HG03060 (cell line): ENCODE measurements at regions not wholly inside any gene's neighbourhood (a gene's known extent, or its start where the extent isn't known, plus 50 kb on each side); places are given as distances from the start of the nearest gene placed in this dataset.

ENCODE experiments used
- ATAC-seq: cut with Tn5 transposase; IDR thresholded peaks from one replicate; pipeline ENCODE4 v1.9.1; 2021; ENCODE audit warnings: low read depth, moderate number of reproducible peaks; ENCODE audit not compliant: unreplicated experiment

DNA sequence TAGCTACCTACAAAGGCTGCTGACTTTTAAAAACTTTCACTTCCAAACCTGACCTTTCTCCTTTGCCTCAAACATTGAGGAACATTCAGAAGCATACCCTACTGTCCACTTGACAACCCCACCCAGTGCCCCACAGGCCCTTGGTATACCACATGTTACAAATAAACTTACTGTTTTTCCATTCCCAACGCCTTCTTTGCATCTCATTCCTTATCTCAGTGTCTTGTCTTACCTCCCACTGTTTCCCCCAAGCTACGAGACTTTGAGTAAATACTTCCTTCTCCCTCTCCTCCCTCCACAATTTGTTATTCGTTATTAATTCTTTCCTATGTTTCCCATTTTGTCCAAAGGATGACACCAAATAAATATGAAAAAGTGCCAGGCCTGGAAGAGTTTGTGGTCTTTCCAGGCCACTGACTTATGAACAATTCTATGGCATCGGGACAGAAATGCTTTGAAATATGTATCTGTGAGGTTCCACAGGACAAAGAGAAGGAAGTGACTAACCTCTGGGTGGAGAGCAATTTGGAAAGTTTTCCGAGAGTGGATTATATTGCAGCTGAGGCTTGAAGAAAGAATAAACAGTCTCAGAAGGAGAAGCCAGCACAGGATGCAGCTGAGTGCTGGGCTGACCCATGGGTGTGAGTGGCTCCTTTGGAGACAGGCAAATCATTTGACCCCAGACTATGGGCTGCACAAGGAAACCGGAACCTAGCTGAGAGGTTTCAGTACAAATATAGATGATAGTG, 409.0 kb downstream of the LPIN1 start:
- ATAC-seq, result no peak

- ATAC-seq, result no peak
Observed at GRCh38 chr2:12156349-12156748, 409.9 kb downstream of the LPIN1 start.

DNA sequence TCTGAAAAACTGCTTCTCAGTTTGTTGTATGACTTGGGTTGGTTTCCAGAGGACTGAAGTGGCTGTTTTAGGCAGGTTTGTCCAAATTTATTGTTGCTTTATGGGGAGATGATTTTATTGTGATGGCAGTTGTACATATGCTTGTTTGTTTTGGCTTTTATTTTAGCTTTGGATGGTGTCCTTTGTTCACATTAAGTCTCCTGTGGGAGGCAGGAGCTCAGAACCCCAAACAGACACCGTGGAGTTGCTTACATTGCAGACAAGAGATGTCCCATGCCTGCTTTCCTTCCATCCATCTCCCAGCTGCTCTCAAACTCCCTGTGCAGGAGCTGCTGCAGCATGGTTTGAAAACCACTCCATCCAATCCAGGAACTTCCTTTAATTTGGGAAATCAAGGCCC, 414.7 kb downstream of the LPIN1 start:
- no peak for ATAC-seq

DNA sequence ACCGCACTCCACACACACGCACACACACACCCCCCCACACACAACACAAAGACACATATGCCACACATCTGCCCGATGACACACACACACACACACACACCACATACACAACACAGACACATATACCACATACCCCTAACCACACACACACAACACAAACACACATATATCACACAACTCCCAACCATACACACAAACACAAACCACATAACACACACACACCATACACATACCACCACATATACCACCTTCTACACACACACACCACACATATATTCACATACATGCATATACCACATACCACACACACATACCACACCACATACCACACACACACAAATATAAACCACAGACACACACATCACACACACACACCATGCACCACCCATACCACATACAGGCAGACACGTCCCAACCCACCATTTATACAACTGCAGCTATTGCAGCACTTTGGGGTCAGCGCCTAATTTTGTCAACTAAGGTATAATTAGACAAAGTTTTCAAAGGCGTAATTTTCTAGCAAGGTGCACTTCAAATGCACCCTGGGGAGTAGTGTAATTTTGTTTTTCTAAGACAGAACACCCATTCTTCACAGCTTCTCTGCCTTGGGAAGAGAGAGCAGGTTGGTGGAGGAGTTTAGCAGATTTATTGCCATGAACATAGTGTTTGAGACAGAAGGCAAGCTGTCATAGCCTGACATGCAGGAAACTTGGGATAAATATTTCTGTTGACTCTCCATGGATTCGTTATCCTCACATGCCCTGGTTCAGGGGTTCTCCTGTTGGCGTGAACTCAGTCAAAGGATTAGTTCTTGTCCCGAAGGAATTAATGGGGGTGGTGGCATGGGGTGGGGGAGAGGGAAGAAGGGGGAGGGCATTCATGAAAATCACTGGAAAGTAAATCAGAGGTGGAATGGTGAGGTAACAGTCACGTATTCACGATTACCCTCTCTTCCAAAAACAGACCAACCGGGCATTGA, 416.1 kb downstream of the LPIN1 start:
- ATAC-seq, result no peak

DNA sequence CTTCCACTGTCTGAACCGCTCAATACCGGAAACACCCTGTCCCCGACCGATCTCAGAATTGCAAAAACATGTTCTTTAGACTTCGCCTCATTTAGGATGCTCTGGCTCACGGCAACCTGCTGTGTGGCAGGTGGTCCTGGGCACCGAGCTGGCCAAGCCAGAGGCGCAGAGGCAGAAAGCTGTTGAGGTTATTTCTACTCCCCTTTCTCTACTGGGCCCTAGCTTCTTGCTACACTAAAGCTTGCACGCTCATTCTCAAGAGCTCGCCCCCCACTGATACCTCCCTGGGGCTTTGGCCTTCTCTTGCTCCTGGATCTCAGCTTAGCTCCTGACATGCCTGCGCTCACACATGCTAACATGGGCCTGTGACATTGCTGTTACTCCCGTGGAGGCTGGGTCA, 417.4 kb downstream of the LPIN1 start:
- no peak for ATAC-seq

GRCh38 chr2:12164689-12165088, 418.3 kb downstream of the LPIN1 start:
- no peak for ATAC-seq

GRCh38 chr2:12167525-12168317, 421.3 kb downstream of the LPIN1 start:
- no peak for ATAC-seq

DNA sequence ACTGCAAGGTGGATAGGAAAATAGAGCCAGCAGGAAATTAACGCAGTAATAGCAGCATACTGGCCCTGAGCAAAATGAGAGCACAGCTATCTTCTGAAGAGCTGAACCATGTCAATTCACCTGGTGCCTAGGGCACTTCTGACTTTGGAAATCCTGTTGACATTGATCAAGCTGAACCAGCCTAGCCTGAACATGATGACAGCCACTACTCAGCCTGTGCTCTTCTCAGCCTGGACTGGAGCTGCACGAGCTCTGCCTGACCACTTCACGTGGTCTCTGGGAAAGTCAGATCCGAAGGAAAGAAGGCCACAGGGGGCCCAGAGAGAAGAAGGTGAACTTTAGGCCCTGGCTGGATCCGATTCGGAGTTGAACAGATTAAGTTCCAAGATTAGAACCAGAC, 421.9 kb downstream of the LPIN1 start:
- no peak for ATAC-seq

DNA sequence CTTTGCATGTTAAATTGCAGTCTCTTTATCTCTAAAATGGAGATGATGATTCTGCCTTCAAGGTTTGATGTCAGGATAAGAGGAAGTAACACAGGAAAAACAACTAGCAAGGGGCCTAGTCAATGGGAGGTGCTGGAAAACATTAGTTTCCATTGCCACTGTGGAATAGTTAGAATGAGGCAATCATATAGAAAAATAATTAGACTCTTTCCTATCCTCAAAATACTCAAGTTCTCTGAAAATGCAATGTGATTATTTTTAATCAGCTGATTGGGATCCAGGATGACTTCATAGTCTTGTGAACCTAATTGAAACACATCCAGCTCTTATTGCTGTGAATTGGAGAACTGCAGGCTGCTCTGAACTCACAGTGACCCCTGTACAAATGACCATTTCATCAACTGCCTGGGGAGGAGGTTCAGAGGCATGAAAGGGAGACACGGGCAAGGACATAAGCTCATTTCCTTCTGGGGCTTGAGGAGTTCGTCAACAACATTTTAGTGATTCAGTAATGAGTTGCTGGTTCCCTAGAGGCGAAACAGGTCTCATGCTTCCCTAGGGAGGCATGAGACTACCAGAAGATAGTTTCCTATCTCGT, 422.5 kb downstream of the LPIN1 start:
- ATAC-seq, result peak; percentile 40

- no peak for ATAC-seq
Observed at GRCh38 chr2:12169721-12170120, 423.3 kb downstream of the LPIN1 start.

- ATAC-seq, result no peak
Observed at GRCh38 chr2:12170121-12170520, 423.7 kb downstream of the LPIN1 start.

GRCh38 chr2:12173271-12173942, 427.0 kb downstream of the LPIN1 start:
- no peak for ATAC-seq

DNA sequence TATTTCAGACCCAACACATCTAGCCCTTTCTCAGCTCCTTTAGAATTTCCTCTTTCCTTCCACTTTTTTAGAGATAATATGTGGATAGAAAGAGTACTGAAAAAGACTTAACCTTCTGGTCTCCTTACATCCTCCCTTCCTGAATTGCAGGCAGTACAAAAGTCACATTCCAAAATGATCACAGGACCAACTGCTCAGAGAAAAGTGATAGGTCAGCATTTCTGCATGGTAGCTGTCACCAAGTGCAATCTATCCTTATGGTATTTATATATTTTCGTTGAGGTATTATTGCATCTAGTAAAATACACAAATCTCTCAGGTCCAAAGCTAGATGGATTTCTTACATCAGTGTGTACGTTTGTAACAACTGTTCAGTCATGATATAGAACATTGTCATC, 427.5 kb downstream of the LPIN1 start:
- no peak for ATAC-seq

- no peak for ATAC-seq
Observed at GRCh38 chr2:12175323-12175722, 428.9 kb downstream of the LPIN1 start.

DNA sequence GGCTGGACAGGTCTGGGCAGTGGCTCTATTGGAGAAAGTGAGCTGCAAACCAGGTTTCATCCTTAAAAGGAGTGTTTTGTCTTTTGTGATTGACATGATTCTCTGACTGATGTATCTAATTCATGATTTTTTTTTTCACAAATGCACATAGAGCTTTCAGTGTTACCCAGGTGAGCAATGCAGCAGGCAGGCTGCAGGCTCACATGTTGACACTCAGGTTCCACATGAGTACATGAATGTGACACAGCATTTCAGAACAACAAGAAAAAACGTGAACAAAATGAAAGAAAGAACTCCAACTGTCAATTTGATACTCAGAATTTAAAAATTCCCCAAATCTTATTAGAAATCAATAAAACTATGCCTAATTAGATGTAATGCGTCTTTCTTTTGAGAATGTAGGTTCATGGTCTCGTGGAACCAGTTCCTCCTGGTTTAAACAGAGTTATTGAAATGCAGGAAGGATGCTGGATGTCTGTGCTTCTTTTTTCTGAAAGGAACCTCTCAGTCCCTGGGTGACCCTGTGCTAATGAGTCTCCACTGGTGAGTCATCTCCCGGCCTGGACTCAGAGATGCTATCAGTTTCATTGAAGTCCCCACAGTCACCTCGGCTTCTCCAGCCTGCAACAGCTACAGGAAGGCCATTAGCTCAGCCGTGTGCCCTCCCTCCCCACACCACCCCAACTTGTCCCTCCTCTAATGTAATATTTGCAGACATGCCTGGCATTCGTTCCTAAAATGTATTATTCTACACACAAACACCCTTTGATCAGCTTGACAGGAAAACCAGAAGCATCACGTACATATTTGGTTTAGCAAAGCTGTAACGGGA, 430.4 kb downstream of the LPIN1 start:
- peak; percentile 82 for ATAC-seq

DNA sequence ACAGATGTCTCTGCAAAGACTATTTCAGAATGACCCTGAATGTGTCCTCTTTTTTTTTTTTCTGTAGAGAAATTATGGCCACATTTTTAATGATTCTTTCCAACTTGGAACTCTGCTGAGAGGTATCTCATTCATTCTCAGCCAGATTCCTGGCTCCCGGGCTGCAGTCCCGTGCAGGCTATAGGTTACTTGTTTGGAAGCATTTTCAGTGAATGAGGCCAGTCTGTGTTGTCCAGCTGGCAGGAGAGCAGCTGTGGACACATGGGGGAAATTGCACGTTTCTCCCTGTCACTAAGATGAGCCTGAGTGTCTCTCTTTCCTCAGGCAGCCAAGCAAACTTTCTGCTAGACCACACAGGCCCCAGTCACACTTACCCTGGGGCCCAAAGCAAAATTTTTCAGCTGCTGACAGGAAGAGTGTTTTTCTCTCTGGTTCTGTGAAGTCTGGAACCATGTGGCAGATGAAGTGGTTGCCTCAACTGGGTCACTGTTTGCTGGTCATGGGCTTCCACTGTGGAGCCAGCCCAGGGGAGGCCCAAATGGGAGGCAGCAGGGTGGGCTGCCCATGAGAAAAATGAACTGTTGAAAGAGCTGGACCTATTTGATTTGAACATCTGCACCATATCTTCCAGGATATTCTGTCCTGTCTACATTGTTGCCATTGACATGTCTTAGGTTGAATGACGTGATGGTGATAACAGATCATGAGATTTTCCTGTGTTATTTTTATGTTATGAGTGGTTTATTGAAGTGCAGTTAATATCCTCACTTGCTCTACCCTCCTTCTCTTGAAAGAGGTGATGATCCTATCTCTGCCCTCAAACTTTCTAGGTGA, 431.2 kb downstream of the LPIN1 start:
- peak; percentile 77 for ATAC-seq

- ATAC-seq, result no peak
Observed at GRCh38 chr2:12178289-12179080, 432.1 kb downstream of the LPIN1 start.
